Effector memory CD4-positive, alpha-beta T cell (primary cell): ENCODE measurements at regions not wholly inside any gene's neighbourhood (a gene's known extent, or its start where the extent isn't known, plus 50 kb on each side); places are given as distances from the start of the nearest gene placed in this dataset.

Source experiments
- DNase-seq, 3 donors: peaks; one replicate each; pipeline ENCODE4 v3.0.0-alpha.2; 2020
- H3K27ac ChIP-seq: 2 replicates; pipeline ENCODE4 v1.7.0; 2013; ENCODE audit warnings: mild to moderate bottlenecking, low read length, moderate library complexity; ENCODE audit not compliant: insufficient read depth, poor library complexity, severe bottlenecking
- H3K27me3 ChIP-seq: replicated peaks from 2 replicates; pipeline ENCODE4 v1.7.0; 2013; ENCODE audit warnings: mild to moderate bottlenecking, low read length; ENCODE audit not compliant: insufficient read depth, control insufficient read depth, poor library complexity, severe bottlenecking
- H3K36me3 ChIP-seq: 2 replicates; pipeline ENCODE4 v1.7.0; 2013; ENCODE audit warnings: mild to moderate bottlenecking, low read length, moderate library complexity; ENCODE audit not compliant: control insufficient read depth, insufficient read depth
- H3K4me1 ChIP-seq: 2 replicates; pipeline ENCODE4 v1.7.0; 2013; ENCODE audit warnings: low read length, mild to moderate bottlenecking; ENCODE audit not compliant: control insufficient read depth, insufficient read depth, poor library complexity, severe bottlenecking
- H3K4me3 ChIP-seq: 2 replicates; pipeline ENCODE4 v1.7.0; 2013; ENCODE audit warnings: low read length, low read depth, mild to moderate bottlenecking; ENCODE audit not compliant: insufficient read depth, poor library complexity, severe bottlenecking
- H3K9me3 ChIP-seq: 2 replicates; pipeline ENCODE4 v1.7.0; 2013; ENCODE audit warnings: mild to moderate bottlenecking, low read length, moderate library complexity; ENCODE audit not compliant: control insufficient read depth

GRCh38 chr12:67018105-67018504 is 251.1 kb upstream of the CAND1 start:
- DNase-seq = no peak

DNA sequence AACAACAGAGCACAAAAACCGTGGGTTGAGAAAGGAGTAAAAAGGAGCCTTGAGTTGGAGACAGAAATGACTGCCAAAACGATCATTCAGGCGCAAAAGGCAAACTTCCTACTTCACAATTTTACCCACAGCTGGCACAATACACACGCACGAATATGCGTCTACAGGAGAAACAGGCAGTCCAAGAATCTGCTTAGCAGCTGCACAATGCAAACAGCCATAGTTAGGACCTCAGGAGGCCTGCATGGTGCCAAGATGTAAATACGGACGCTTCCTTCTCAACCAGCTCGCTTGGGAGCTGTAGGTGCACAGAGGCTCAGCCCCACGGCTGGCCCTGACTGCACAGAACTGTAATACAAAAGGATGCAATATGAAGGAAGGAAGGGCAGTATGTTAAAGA is 250.1 kb upstream of the CAND1 start:
- H3K4me3 ChIP-seq = no peak overlapping the region
- H3K36me3 ChIP-seq = no peaks in the 10 kb centered on the region
- H3K27me3 ChIP-seq = no peaks in the 10 kb centered on the region
- no peak overlapping the region for H3K27ac ChIP-seq
- no peaks in the 10 kb centered on the region for H3K9me3 ChIP-seq
- no peaks in the 10 kb centered on the region for H3K4me1 ChIP-seq
- no peak for DNase-seq

More at GRCh38 chr12:67018105-67018504, 251.1 kb upstream of the CAND1 start:
- Histone ChIP-seq H3K9me3 (no peaks in the 10 kb centered on the region), H3K27me3 (no peaks in the 10 kb centered on the region), H3K4me3 (no peak overlapping the region), H3K4me1 (no peaks in the 10 kb centered on the region), H3K36me3 (no peaks in the 10 kb centered on the region), H3K27ac (no peak overlapping the region)

GRCh38 chr12:67025543-67026114 is 243.5 kb upstream of the CAND1 start:
- no peaks in the 10 kb centered on the region for H3K9me3 ChIP-seq
- H3K4me3 ChIP-seq = no peak overlapping the region
- no peaks in the 10 kb centered on the region for H3K27me3 ChIP-seq
- H3K4me1 ChIP-seq = no peaks in the 10 kb centered on the region
- H3K36me3 ChIP-seq = no peaks in the 10 kb centered on the region
- H3K27ac ChIP-seq = no peak overlapping the region
- no peak for DNase-seq

DNA sequence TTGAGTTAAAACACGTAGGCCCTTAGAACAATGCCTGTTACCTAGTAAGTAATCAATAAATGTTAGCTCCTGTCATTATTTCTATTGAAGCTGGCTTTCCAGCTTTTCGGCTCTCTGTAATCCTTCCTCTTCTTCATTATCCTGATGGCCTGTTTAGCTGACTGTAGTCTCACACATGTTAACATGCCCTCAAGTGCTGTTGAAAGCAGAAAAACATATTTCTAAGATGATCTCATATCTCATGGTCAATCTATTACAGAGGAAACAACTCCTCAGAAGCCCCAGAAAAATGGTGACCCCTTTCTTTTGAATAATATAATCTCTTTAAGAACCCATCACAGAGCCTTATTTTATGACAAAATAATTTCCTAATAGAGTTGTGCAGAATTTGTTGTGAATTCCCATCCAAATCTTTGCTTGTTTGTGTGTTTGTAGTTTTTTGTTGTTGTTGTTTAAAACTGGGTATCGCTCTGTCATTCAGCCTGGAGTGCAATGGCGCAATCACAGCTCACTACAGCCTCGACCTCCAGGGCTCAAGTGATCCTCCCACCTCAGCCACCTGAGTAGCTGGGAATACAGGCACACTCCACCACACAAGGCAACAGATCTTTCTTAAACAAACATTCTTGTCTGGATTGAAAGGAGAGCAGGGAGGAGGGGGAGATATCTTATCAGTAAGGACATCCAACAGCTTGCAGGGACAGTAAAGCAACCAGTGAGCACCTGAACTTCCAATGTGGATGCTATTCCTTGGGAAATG is 242.5 kb upstream of the CAND1 start:
- Histone ChIP-seq H3K36me3 (no peaks in the 10 kb centered on the region), H3K27me3 (no peaks in the 10 kb centered on the region), H3K9me3 (no peaks in the 10 kb centered on the region), H3K4me1 (no peaks in the 10 kb centered on the region), H3K4me3 (no peak overlapping the region), H3K27ac (no peak overlapping the region)
- no peak for DNase-seq

DNA sequence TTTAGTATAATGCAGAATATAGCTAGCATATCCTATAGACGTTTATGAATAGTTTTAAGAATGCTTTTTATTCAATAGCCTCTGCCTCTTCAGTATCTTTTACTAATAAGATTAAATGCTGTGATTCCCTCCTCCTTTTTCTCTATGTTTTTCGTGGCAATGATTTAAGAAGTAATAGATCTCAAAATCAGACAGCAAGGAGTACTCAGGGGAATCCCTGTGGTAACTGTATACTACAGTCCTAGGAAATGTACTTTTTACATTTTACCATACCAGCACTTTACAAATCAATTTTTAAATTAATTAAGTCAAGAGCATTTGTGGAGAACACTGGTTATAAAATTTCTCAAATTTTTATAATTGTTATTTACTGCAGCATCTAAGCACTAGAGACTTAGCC is 240.6 kb upstream of the CAND1 start:
- H3K36me3 ChIP-seq = no peaks in the 10 kb centered on the region
- no peak for DNase-seq
- H3K4me1 ChIP-seq = no peaks in the 10 kb centered on the region
- no peaks in the 10 kb centered on the region for H3K9me3 ChIP-seq
- no peaks in the 10 kb centered on the region for H3K27me3 ChIP-seq
- no peak overlapping the region for H3K27ac ChIP-seq
- H3K4me3 ChIP-seq = no peak overlapping the region

GRCh38 chr12:67034110-67034879 is 234.9 kb upstream of the CAND1 start:
- H3K9me3 ChIP-seq = no peaks in the 10 kb centered on the region
- no peaks in the 10 kb centered on the region for H3K27me3 ChIP-seq
- no peak overlapping the region for H3K4me3 ChIP-seq
- no peak overlapping the region for H3K27ac ChIP-seq
- H3K4me1 ChIP-seq = no peaks in the 10 kb centered on the region
- no peak for DNase-seq
- no peaks in the 10 kb centered on the region for H3K36me3 ChIP-seq

- no peak for DNase-seq
- no peak overlapping the region for H3K4me3 ChIP-seq
- H3K9me3 ChIP-seq = no peaks in the 10 kb centered on the region
- no peaks in the 10 kb centered on the region for H3K36me3 ChIP-seq
- no peak overlapping the region for H3K27ac ChIP-seq
- no peaks in the 10 kb centered on the region for H3K27me3 ChIP-seq
- H3K4me1 ChIP-seq = no peaks in the 10 kb centered on the region
Observed at GRCh38 chr12:67035121-67035520, 234.0 kb upstream of the CAND1 start.

DNA sequence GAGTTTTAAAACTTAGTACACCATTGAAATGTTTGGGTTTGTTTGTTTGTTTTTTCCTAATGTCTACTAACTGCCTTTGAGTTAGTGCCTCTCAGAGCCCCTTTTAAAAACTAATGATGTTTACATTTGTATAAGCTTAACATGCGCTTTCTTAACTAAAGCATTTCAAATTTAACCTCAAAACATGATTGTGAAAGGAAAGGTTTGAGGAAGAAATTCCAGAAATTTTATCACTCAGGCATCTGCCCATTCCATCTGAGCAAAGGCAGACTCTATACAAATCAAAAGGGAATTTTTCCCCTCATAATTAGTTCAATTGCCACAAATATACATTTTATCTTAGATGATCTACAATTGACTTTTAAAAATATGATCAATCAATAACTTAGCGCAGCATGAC is 230.7 kb upstream of the CAND1 start:
- Histone ChIP-seq H3K4me3 (no peak overlapping the region), H3K4me1 (no peaks in the 10 kb centered on the region), H3K27me3 (no peaks in the 10 kb centered on the region), H3K36me3 (no peaks in the 10 kb centered on the region), H3K9me3 (no peaks in the 10 kb centered on the region), H3K27ac (no peak overlapping the region)
- DNase-seq = no peak

- Histone ChIP-seq H3K27ac (no peak overlapping the region), H3K9me3 (no peaks in the 10 kb centered on the region), H3K27me3 (no peaks in the 10 kb centered on the region), H3K4me3 (no peak overlapping the region), H3K4me1 (no peaks in the 10 kb centered on the region), H3K36me3 (no peaks in the 10 kb centered on the region)
- no peak for DNase-seq
Observed at GRCh38 chr12:67039995-67040860, 228.9 kb upstream of the CAND1 start.
